SHP77 treated with DMSO at 0.1 percent for 48 hours (cell line): ENCODE measurements at regions not wholly inside any gene's neighbourhood (a gene's known extent, or its start where the extent isn't known, plus 50 kb on each side); places are given as distances from the start of the nearest gene placed in this dataset.
"Not testable (repeated sequence)": the region's sequence is repeated elsewhere in the genome, so short reads cannot be mapped to it uniquely, and the experiment has no call there.

Experiments used
- DNase-seq: peaks from one replicate; lab custom pipeline; 2025; lab: John Stamatoyannopoulos, UW

GRCh38 chr13:88717946-88718345 is 1046.8 kb downstream of the SLITRK5 start:
- no peak for DNase-seq

GRCh38 chr13:88718781-88719180 is 1047.6 kb downstream of the SLITRK5 start:
- DNase-seq: no peak

GRCh38 chr13:88726075-88726474 is 1054.9 kb downstream of the SLITRK5 start:
- DNase-seq: no peak

GRCh38 chr13:88727236-88727635 is 1056.1 kb downstream of the SLITRK5 start:
- DNase-seq: not testable (repeated sequence)

GRCh38 chr13:88729605-88730004 is 1058.4 kb downstream of the SLITRK5 start:
- no peak for DNase-seq

- no peak for DNase-seq
Measured at GRCh38 chr13:88736026-88736425, 1064.9 kb downstream of the SLITRK5 start.

- no peak for DNase-seq
Measured at GRCh38 chr13:88739195-88739594, 1068.0 kb downstream of the SLITRK5 start.

GRCh38 chr13:88744289-88744688 is 1073.1 kb downstream of the SLITRK5 start:
- no peak for DNase-seq

- DNase-seq: no peak
Measured at GRCh38 chr13:88745011-88745410, 1073.8 kb downstream of the SLITRK5 start.

GRCh38 chr13:88752041-88752440 is 1080.9 kb downstream of the SLITRK5 start:
- DNase-seq: no peak

GRCh38 chr13:88754141-88754540 is 1083.0 kb downstream of the SLITRK5 start:
- no peak for DNase-seq

GRCh38 chr13:88761145-88761544 is 1090.0 kb downstream of the SLITRK5 start:
- DNase-seq: no peak

GRCh38 chr13:88764103-88764502 is 1092.9 kb downstream of the SLITRK5 start:
- no peak for DNase-seq

GRCh38 chr13:88800505-88800904 is 1129.3 kb downstream of the SLITRK5 start:
- no peak for DNase-seq

GRCh38 chr13:88801361-88801760 is 1130.2 kb downstream of the SLITRK5 start:
- no peak for DNase-seq

GRCh38 chr13:88802886-88803285 is 1131.7 kb downstream of the SLITRK5 start:
- no peak for DNase-seq

- no peak for DNase-seq
Measured at GRCh38 chr13:88806438-88806837, 1135.3 kb downstream of the SLITRK5 start.

- DNase-seq: no peak
Measured at GRCh38 chr13:88817560-88817959, 1146.4 kb downstream of the SLITRK5 start.

- no peak for DNase-seq
Measured at GRCh38 chr13:88823114-88823513, 1151.9 kb downstream of the SLITRK5 start.

GRCh38 chr13:88824218-88824617 is 1153.0 kb downstream of the SLITRK5 start:
- no peak for DNase-seq

GRCh38 chr13:88840085-88840484 is 1168.9 kb downstream of the SLITRK5 start:
- DNase-seq: no peak

- DNase-seq: not testable (repeated sequence)
Measured at GRCh38 chr13:88852293-88852692, 1181.1 kb downstream of the SLITRK5 start.

- DNase-seq: no peak
Measured at GRCh38 chr13:88857256-88857655, 1186.1 kb downstream of the SLITRK5 start.

GRCh38 chr13:88862095-88862620 is 1191.0 kb downstream of the SLITRK5 start:
- DNase-seq: no peak

- no peak for DNase-seq
Measured at GRCh38 chr13:88863116-88863515, 1191.9 kb downstream of the SLITRK5 start.
